Left lung (tissue), 4 donors: ENCODE measurements at regions not wholly inside any gene's neighbourhood (a gene's known extent, or its start where the extent isn't known, plus 50 kb on each side); places are given as distances from the start of the nearest gene placed in this dataset.
A peak's percentile ranks its signal among the peaks of the same experiment; 100 is the strongest.

ENCODE experiments used
- ATAC-seq: fragments of 200-7000 bp; cut with Tn5 transposase; one replicate; pipeline ENCODE4 v1.9.1; 2020; ENCODE audit warnings: moderate library complexity
- DNase-seq, 4 donors: peaks; one replicate each; pipeline ENCODE4 v3.0.0-alpha.2; 2013 to 2020
- H3K27ac ChIP-seq, 2 donors: fragments of 200-600 bp; sonication (generic) in 1 of 2; one replicate each; pipeline versions ENCODE4 v1.5.0 to v1.8.0; 2020 to 2021
- H3K27me3 ChIP-seq, 2 donors: fragments of 200-600 bp; sonication (generic) in 1 of 2; one replicate each; pipeline versions ENCODE4 v1.5.0 to v1.8.0; 2020 to 2021
- H3K36me3 ChIP-seq, 2 donors: fragments of 200-600 bp; sonication (generic) in 1 of 2; one replicate each; pipeline versions ENCODE4 v1.5.0 to v1.8.0; 2020 to 2021
- H3K4me1 ChIP-seq, 2 donors: fragments of 200-600 bp; one replicate each; pipeline ENCODE4 v1.8.0; 2021
- H3K4me3 ChIP-seq, 2 donors: fragments of 200-600 bp; sonication (generic) in 1 of 2; one replicate each; pipeline versions ENCODE4 v1.5.0 to v1.8.0; 2020 to 2021; ENCODE audit warnings: mild to moderate bottlenecking in 1 of 2
- H3K9me3 ChIP-seq, 2 donors: fragments of 200-600 bp; sonication (generic) in 1 of 2; one replicate each; pipeline versions ENCODE4 v1.5.0 to v1.8.0; 2020 to 2021
- intact Hi-C, 2 donors: fragments of 100-400 bp; cut with DNase I; formaldehyde crosslinking; loops; one replicate each; pipeline versions ENCODE4 v1.11.2 to v1.14.2; 2022
- TF ChIP-seq, protein P1 (sequence below), 2 donors: fragments of 200-600 bp; sonication (generic) in 1 of 2; IDR thresholded peaks; one replicate each; pipeline versions ENCODE4 v1.5.0 to v1.8.0; 2021; ENCODE audit warnings: antibody characterized with exemption in 2 of 2
- donor health status: DM: no; HTN: yes; CAD: no.
- donor health status: DM: no; HTN: no; CAD: no.

DNA sequence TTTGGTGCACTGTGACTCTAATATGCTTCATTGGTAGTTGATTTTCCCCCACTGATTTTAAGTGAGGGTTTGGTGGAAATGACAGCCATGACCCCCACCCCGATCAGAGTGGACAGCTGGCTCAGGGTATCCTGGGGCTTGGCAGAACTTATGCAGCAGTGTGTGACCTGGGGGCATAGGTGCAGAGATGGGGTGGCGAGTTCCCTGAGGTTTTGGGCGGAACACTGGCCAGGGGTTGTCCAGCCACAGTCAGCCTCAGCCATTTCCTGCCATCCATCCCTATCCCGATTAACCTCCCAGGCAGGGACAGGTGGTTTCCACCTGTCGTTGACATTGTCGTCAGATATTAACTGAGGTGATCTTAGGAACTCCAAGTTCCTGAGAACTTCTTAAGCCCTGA, 155.8 kb upstream of the CHST15 start:
- ATAC-seq (no peak), DNase-seq (no peak)
- Histone ChIP-seq H3K4me1 (peaks cover 0 to 24% of the 10 kb centered on the region in 2 donors), H3K36me3 (no peaks in the 10 kb centered on the region), H3K4me3 (no peak overlapping the region), H3K27ac (no peak overlapping the region), H3K9me3 (no peaks in the 10 kb centered on the region), H3K27me3 (no peaks in the 10 kb centered on the region)
- TF ChIP-seq, protein P1, sequence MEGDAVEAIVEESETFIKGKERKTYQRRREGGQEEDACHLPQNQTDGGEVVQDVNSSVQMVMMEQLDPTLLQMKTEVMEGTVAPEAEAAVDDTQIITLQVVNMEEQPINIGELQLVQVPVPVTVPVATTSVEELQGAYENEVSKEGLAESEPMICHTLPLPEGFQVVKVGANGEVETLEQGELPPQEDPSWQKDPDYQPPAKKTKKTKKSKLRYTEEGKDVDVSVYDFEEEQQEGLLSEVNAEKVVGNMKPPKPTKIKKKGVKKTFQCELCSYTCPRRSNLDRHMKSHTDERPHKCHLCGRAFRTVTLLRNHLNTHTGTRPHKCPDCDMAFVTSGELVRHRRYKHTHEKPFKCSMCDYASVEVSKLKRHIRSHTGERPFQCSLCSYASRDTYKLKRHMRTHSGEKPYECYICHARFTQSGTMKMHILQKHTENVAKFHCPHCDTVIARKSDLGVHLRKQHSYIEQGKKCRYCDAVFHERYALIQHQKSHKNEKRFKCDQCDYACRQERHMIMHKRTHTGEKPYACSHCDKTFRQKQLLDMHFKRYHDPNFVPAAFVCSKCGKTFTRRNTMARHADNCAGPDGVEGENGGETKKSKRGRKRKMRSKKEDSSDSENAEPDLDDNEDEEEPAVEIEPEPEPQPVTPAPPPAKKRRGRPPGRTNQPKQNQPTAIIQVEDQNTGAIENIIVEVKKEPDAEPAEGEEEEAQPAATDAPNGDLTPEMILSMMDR (IDR thresholded peaks at IDR 0.05) = no peak
- intact Hi-C loops = no loop called here

DNA sequence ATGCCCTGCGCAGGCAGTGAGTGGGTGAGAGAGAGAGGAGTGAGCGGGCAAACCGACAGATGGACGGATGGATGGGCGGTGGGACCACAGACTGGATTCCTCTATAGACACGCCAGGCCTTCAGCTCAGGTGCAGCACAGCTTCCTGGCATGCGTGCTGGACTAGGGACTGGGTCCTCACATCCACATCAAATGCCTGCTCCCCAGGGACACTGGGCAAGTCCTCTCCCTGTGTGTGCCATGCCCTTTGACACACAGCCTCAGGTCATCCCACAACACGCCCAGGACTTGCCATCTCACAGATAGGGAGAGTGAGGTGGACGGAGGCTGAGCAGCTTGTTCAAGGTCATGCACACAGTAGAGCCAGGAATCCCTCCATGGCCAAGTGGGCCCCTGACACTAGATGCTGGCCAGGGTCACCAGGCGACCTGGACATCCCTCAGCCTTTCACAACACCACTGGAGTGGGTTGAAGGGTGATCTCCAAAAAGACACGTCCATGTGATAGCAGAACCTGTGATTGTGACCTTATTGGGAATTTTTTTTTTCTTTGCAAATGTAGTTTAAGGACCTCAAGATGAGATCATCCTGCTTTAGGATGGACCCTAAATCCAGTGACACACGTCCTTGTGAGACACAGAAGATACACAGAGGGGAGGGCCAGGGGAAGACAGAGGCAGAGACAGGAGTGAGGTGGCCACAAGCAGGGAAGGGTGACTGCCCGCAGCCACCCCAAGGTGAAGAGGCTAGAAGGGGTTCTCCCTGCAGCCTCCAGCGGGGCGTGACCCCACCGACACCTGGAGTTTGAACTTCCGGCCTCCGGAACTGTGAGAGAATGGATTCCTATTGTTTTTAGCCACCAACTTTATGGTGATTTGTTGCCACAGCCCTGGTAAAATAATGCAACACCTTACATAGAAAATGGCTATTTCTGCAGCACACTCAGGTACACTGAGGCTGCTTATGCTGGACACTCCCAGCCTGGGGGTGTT, 155.0 kb upstream of the CHST15 start:
- ATAC-seq = no peak
- Histone ChIP-seq H3K27ac (no peak overlapping the region), H3K27me3 (no peaks in the 10 kb centered on the region), H3K4me3 (no peak overlapping the region), H3K4me1 (peaks cover 0 to 24% of the 10 kb centered on the region in 2 donors), H3K36me3 (no peaks in the 10 kb centered on the region), H3K9me3 (no peaks in the 10 kb centered on the region)
- TF ChIP-seq, protein P1 (IDR thresholded peaks at IDR 0.05) = no peak
- DNase-seq = no peak
- intact Hi-C loops = no loop called here

DNA sequence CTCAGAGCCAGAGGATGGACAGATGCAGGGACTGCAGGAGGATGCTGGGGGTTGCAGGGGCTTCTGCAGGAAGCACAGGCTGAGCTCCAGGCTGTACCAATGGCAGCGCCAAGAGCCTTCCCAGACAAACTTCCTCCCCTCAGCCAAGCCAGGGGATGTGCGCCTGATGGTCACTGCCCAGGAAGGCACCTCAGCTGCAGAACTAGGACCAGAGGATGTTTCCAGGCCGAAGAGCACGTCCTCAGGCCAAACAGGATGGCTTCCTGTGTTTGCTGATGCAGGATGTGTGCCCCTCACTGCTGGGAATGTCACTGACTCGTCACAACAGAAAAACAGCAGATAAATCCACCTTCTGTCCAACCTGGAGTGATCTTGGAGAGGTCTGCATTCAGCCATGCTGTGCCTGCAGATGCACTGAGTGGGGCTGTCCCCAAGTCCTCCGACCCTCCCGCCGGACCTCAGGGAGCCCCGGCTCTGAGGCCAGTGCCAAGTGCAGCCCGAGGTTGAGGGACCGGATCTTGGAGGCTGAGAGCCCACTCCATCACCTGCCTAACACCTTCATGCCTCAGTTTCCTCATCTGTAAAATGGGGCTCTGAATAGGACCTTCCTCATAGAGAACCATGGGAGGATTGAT, 152.5 kb upstream of the CHST15 start:
- Histone ChIP-seq H3K4me1 (peaks cover 0 to 5% of the 10 kb centered on the region in 2 donors), H3K9me3 (no peaks in the 10 kb centered on the region), H3K27ac (no peak overlapping the region), H3K4me3 (no peak overlapping the region), H3K27me3 (no peaks in the 10 kb centered on the region), H3K36me3 (no peaks in the 10 kb centered on the region)
- intact Hi-C loops = no loop called here
- TF ChIP-seq, protein P1 (IDR thresholded peaks at IDR 0.05) = no peak
- ATAC-seq = peak; percentile 30
- DNase-seq = peak in 1 of 4 donors; percentile 27

DNA sequence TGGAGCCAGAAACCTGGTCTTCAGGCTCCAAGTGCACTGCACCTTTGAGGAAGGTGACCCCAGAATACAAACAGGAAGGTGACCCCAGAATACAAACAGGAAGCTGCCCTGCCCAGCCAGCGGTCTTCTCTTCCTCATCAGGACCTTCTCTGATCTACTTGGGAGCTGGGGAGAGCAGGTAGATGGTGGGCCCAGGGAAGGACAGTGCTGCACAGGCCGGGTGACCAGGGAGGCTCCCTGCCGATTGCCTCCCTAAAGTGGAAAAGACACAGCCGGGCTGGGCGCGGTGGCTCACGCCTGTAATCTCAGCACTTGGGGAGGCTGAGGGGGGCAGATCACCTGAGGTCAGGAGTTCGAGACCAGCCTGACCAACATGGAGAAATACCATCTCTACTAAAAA, 151.8 kb upstream of the CHST15 start:
- ATAC-seq (no peak), DNase-seq (no peak)
- no peak overlapping the region for H3K4me3 ChIP-seq
- H3K4me1 ChIP-seq = no peaks in the 10 kb centered on the region
- intact Hi-C loops = no loop called here
- no peak overlapping the region for H3K27ac ChIP-seq
- no peaks in the 10 kb centered on the region for H3K27me3 ChIP-seq
- no peaks in the 10 kb centered on the region for H3K36me3 ChIP-seq
- TF ChIP-seq, protein P1 (IDR thresholded peaks at IDR 0.05) = no peak
- H3K9me3 ChIP-seq = no peaks in the 10 kb centered on the region

DNA sequence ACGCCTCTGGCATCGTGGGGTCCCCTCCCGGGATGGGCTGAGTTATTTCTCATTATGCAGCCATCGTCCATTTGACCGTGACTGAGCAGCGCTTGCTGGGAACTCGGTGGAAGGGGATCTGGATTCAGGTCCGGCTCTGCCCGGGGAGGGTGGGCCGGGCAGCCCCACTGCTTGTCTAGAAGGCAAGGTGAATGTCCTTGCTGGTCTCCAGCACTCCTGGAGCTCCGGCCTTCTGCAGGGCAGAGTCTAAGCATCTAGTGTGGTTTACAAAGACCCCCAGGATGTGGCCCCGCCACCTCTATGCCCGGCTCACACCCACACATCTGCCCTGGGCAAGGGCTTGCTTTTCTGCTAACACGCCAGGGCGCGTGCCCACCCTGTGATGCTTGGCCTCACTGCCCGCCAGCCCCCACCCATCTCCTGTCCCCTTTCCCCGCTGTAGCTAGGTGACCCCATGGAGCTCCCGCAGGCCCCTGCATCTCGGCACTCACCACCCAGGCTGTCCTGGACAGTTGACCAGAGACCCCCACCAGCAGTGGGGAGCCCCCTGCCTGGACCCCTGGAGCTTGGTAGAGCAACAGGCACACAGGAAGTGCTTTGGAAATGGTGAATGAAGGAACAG, 151.0 kb upstream of the CHST15 start:
- TF ChIP-seq, protein P1 (IDR thresholded peaks at IDR 0.05) = no peak
- no peak for DNase-seq
- Histone ChIP-seq H3K9me3 (no peaks in the 10 kb centered on the region), H3K4me1 (no peaks in the 10 kb centered on the region), H3K27me3 (no peaks in the 10 kb centered on the region), H3K36me3 (no peaks in the 10 kb centered on the region), H3K27ac (no peak overlapping the region), H3K4me3 (no peak overlapping the region)
- no peak for ATAC-seq
- intact Hi-C loops = no loop called here
